CD4-positive, alpha-beta T cell treated with Interleukin-12 subunit alpha and Interleukin-12 subunit beta, for 1 hour (primary cell): ENCODE measurements at regions not wholly inside any gene's neighbourhood (a gene's known extent, or its start where the extent isn't known, plus 50 kb on each side); places are given as distances from the start of the nearest gene placed in this dataset.

ENCODE experiments used
- DNase-seq: peaks from one replicate; pipeline ENCODE4 v3.0.0-alpha.2; 2020

- peak; percentile 84 for DNase-seq
Measured at GRCh38 chr7:131235489-131236317, 92.0 kb upstream of the MKLN1 start.

- DNase-seq, result no peak
Measured at GRCh38 chr7:131236318-131236672, 91.4 kb upstream of the MKLN1 start.

- peak; percentile 20 for DNase-seq
Measured at GRCh38 chr7:131238347-131238931, 89.2 kb upstream of the MKLN1 start.

- no peak for DNase-seq
Measured at GRCh38 chr7:131241386-131241785, 86.3 kb upstream of the MKLN1 start.

GRCh38 chr7:131242123-131242650, 85.5 kb upstream of the MKLN1 start:
- no peak for DNase-seq

GRCh38 chr7:131244259-131244852, 83.3 kb upstream of the MKLN1 start:
- no peak for DNase-seq

- DNase-seq, result no peak
Measured at GRCh38 chr7:131249003-131249402, 78.7 kb upstream of the MKLN1 start.

- no peak for DNase-seq
Measured at GRCh38 chr7:131249483-131249882, 78.2 kb upstream of the MKLN1 start.

- no peak for DNase-seq
Measured at GRCh38 chr7:131250331-131250730, 77.3 kb upstream of the MKLN1 start.

- DNase-seq, result no peak
Measured at GRCh38 chr7:131251371-131251770, 76.3 kb upstream of the MKLN1 start.

- DNase-seq, result no peak
Measured at GRCh38 chr7:131252976-131253375, 74.7 kb upstream of the MKLN1 start.

- no peak for DNase-seq
Measured at GRCh38 chr7:131254211-131254610, 73.5 kb upstream of the MKLN1 start.

- no peak for DNase-seq
Measured at GRCh38 chr7:131255242-131255641, 72.4 kb upstream of the MKLN1 start.

- no peak for DNase-seq
Measured at GRCh38 chr7:131261476-131261994, 66.1 kb upstream of the MKLN1 start.

GRCh38 chr7:131265227-131265626, 62.4 kb upstream of the MKLN1 start:
- no peak for DNase-seq

GRCh38 chr7:131267631-131268030, 60.0 kb upstream of the MKLN1 start:
- no peak for DNase-seq

GRCh38 chr7:131268906-131269305, 58.8 kb upstream of the MKLN1 start:
- no peak for DNase-seq

- no peak for DNase-seq
Measured at GRCh38 chr7:131272086-131272485, 55.6 kb upstream of the MKLN1 start.

- no peak for DNase-seq
Measured at GRCh38 chr7:131274986-131275385, 52.7 kb upstream of the MKLN1 start.

GRCh38 chr7:131276190-131276589, 51.5 kb upstream of the MKLN1 start:
- no peak for DNase-seq

- no peak for DNase-seq
Measured at GRCh38 chr7:131276748-131277147, 50.9 kb upstream of the MKLN1 start.
